Astrocyte (in vitro differentiated cells and primary cell): ENCODE measurements at regions not wholly inside any gene's neighbourhood (a gene's known extent, or its start where the extent isn't known, plus 50 kb on each side); places are given as distances from the start of the nearest gene placed in this dataset.

Experiments used
- DNase-seq: peaks from one replicate; pipeline ENCODE4 v3.0.0-alpha.2; 2010; ENCODE audit warnings: low read depth
- FAIRE-seq: peaks from 2 replicates; lab custom pipeline; 2011; peaks lifted over from hg19 to GRCh38; lab: Jason Lieb, UNC
- H2AFZ ChIP-seq: 2 replicates; pipeline ENCODE4 v1.6.0; 2012; ENCODE audit warnings: low read depth, low read length, inconsistent platforms
- H3K27ac ChIP-seq: 2 replicates; pipeline ENCODE4 v1.5.1; 2011; ENCODE audit warnings: low read depth, low read length, inconsistent platforms
- H3K27me3 ChIP-seq: 2 replicates; pipeline ENCODE4 v1.6.0; 2011; ENCODE audit warnings: low read length, inconsistent platforms; ENCODE audit not compliant: insufficient read depth
- H3K36me3 ChIP-seq: 2 replicates; pipeline ENCODE4 v1.5.1; 2011; ENCODE audit warnings: low read length, inconsistent platforms; ENCODE audit not compliant: insufficient read depth
- H3K4me1 ChIP-seq: 2 replicates; pipeline ENCODE4 v1.5.1; 2011; ENCODE audit warnings: low read length, inconsistent platforms; ENCODE audit not compliant: insufficient read depth
- H3K4me2 ChIP-seq: 2 replicates; pipeline ENCODE4 v1.6.0; 2012; ENCODE audit warnings: low read length, inconsistent platforms
- H3K4me3 ChIP-seq: 2 replicates; pipeline ENCODE4 v1.5.1; 2011; ENCODE audit warnings: low read depth, mild to moderate bottlenecking, low read length, inconsistent platforms; ENCODE audit not compliant: insufficient read depth
- H3K79me2 ChIP-seq: 2 replicates; pipeline ENCODE4 v1.6.0; 2012; ENCODE audit warnings: mild to moderate bottlenecking, low read length, inconsistent platforms; ENCODE audit not compliant: insufficient read depth
- H3K9ac ChIP-seq: 2 replicates; pipeline ENCODE4 v1.6.0; 2012; ENCODE audit warnings: mild to moderate bottlenecking, low read length, inconsistent platforms
- H3K9me3 ChIP-seq: 2 replicates; pipeline ENCODE4 v1.5.1; 2012; ENCODE audit warnings: low read depth, mild to moderate bottlenecking, low read length, inconsistent platforms; ENCODE audit not compliant: insufficient read depth
- H4K20me1 ChIP-seq: 2 replicates; pipeline ENCODE4 v1.6.0; 2012; ENCODE audit warnings: low read length, inconsistent platforms; ENCODE audit not compliant: insufficient read depth
- H3K27ac Mint-ChIP-seq: one replicate; pipeline ENCODE4 v1.8.0; 2021; ENCODE audit warnings: mild to moderate bottlenecking, mixed read lengths; ENCODE audit not compliant: unreplicated experiment
- H3K27me3 Mint-ChIP-seq: one replicate; pipeline ENCODE4 v1.8.0; 2021; ENCODE audit warnings: low read depth, mixed read lengths; ENCODE audit not compliant: unreplicated experiment
- H3K36me3 Mint-ChIP-seq: one replicate; pipeline ENCODE4 v1.8.0; 2021; ENCODE audit warnings: low read depth, mixed read lengths; ENCODE audit not compliant: unreplicated experiment
- H3K4me1 Mint-ChIP-seq: one replicate; pipeline ENCODE4 v1.8.0; 2021; ENCODE audit warnings: low read depth, mixed read lengths; ENCODE audit not compliant: unreplicated experiment
- H3K4me3 Mint-ChIP-seq: one replicate; pipeline ENCODE4 v1.8.0; 2021; ENCODE audit warnings: mild to moderate bottlenecking, moderate library complexity, mixed read lengths; ENCODE audit not compliant: unreplicated experiment
- H3K9me3 Mint-ChIP-seq: one replicate; pipeline ENCODE4 v1.8.0; 2021; ENCODE audit warnings: mild to moderate bottlenecking, mixed read lengths; ENCODE audit not compliant: unreplicated experiment
- CTCF ChIP-seq: IDR thresholded peaks from 2 replicates; pipeline ENCODE4 v1.5.1; 2011; ENCODE audit warnings: low read depth, mild to moderate bottlenecking, inconsistent platforms, low read length, moderate library complexity; ENCODE audit not compliant: insufficient read depth
- EZH2 ChIP-seq: IDR thresholded peaks from 2 replicates; pipeline ENCODE4 v1.6.1; 2012; ENCODE audit warnings: mild to moderate bottlenecking, low read length, inconsistent platforms; ENCODE audit not compliant: insufficient read depth

- FAIRE-seq (no peak), DNase-seq (no peak)
- H3K27ac Mint-ChIP-seq, result no peak overlapping the region
- no peaks in the 10 kb centered on the region for H3K36me3 Mint-ChIP-seq
- no peak overlapping the region for H3K4me3 ChIP-seq
- no peaks in the 10 kb centered on the region for H3K27me3 ChIP-seq
- no peaks in the 10 kb centered on the region for H4K20me1 ChIP-seq
- H3K9me3 ChIP-seq, result no peaks in the 10 kb centered on the region
- TF ChIP-seq EZH2, result no peak
- no peak for TF ChIP-seq CTCF
- H3K36me3 ChIP-seq, result no peaks in the 10 kb centered on the region
- no peaks in the 10 kb centered on the region for H3K4me1 ChIP-seq
- H3K27me3 Mint-ChIP-seq, result no peaks in the 10 kb centered on the region
- no peaks in the 10 kb centered on the region for H3K9me3 Mint-ChIP-seq
- no peak overlapping the region for H3K9ac ChIP-seq
- H2AFZ ChIP-seq, result no peak overlapping the region
- no peaks in the 10 kb centered on the region for H3K79me2 ChIP-seq
- H3K4me1 Mint-ChIP-seq, result no peaks in the 10 kb centered on the region
- no peak overlapping the region for H3K4me2 ChIP-seq
- H3K4me3 Mint-ChIP-seq, result no peak overlapping the region
- no peak overlapping the region for H3K27ac ChIP-seq
These were observed 405.7 kb downstream of the PIK3C3 start for GRCh38 chr18:42360716-42361115.

- no peaks in the 10 kb centered on the region for H3K9me3 ChIP-seq
- Mint-ChIP-seq H3K4me1 (no peaks in the 10 kb centered on the region), H3K4me3 (no peak overlapping the region), H3K9me3 (no peaks in the 10 kb centered on the region), H3K27ac (no peak overlapping the region), H3K27me3 (no peaks in the 10 kb centered on the region), H3K36me3 (no peaks in the 10 kb centered on the region)
- no peak overlapping the region for H3K4me2 ChIP-seq
- no peak for TF ChIP-seq EZH2
- TF ChIP-seq CTCF, result no peak
- H2AFZ ChIP-seq, result no peak overlapping the region
- DNase-seq, result no peak
- H3K36me3 ChIP-seq, result no peaks in the 10 kb centered on the region
- no peak overlapping the region for H3K27ac ChIP-seq
- H4K20me1 ChIP-seq, result no peaks in the 10 kb centered on the region
- H3K9ac ChIP-seq, result no peak overlapping the region
- H3K27me3 ChIP-seq, result no peaks in the 10 kb centered on the region
- H3K4me3 ChIP-seq, result no peak overlapping the region
- H3K4me1 ChIP-seq, result no peaks in the 10 kb centered on the region
- no peak for FAIRE-seq
- no peaks in the 10 kb centered on the region for H3K79me2 ChIP-seq
These were observed 408.7 kb downstream of the PIK3C3 start for GRCh38 chr18:42363446-42364441.

GRCh38 chr18:42364766-42365165, 409.7 kb downstream of the PIK3C3 start:
- H3K36me3 Mint-ChIP-seq, result no peaks in the 10 kb centered on the region
- no peak overlapping the region for H3K27ac ChIP-seq
- no peak for TF ChIP-seq EZH2
- TF ChIP-seq CTCF, result no peak
- no peaks in the 10 kb centered on the region for H3K79me2 ChIP-seq
- no peak overlapping the region for H3K9ac ChIP-seq
- H3K9me3 ChIP-seq, result no peaks in the 10 kb centered on the region
- H4K20me1 ChIP-seq, result no peaks in the 10 kb centered on the region
- H3K27ac Mint-ChIP-seq, result no peak overlapping the region
- no peaks in the 10 kb centered on the region for H3K4me1 ChIP-seq
- H3K27me3 Mint-ChIP-seq, result no peaks in the 10 kb centered on the region
- H3K4me3 Mint-ChIP-seq, result no peak overlapping the region
- H3K27me3 ChIP-seq, result no peaks in the 10 kb centered on the region
- H3K36me3 ChIP-seq, result no peaks in the 10 kb centered on the region
- DNase-seq, result no peak
- H3K4me3 ChIP-seq, result no peak overlapping the region
- H3K4me1 Mint-ChIP-seq, result no peaks in the 10 kb centered on the region
- H2AFZ ChIP-seq, result no peak overlapping the region
- no peak for FAIRE-seq
- H3K4me2 ChIP-seq, result no peak overlapping the region
- no peaks in the 10 kb centered on the region for H3K9me3 Mint-ChIP-seq
